DOHH2 (cell line): ENCODE measurements at regions not wholly inside any gene's neighbourhood (a gene's known extent, or its start where the extent isn't known, plus 50 kb on each side); places are given as distances from the start of the nearest gene placed in this dataset.

Experiments
- H3F3A ChIP-seq: fragments of 200-600 bp; sonication (generic), shearing (Covaris generic); 2 replicates; pipeline ENCODE4 v1.6.0; 2016; ENCODE audit warnings: antibody characterized with exemption, mild to moderate bottlenecking; ENCODE audit not compliant: control insufficient read depth, insufficient read depth
- H3K27ac ChIP-seq: fragments of 200-600 bp; sonication (generic); 2 replicates; pipeline ENCODE4 v1.5.1; 2014; ENCODE audit warnings: low read depth, mild to moderate bottlenecking, low read length, moderate library complexity
- H3K27me3 ChIP-seq: fragments of 200-600 bp; sonication (generic); 2 replicates; pipeline ENCODE4 v1.6.1; 2014; ENCODE audit warnings: mild to moderate bottlenecking, low read length, mixed read lengths; ENCODE audit not compliant: control insufficient read depth
- H3K36me3 ChIP-seq: fragments of 200-600 bp; sonication (generic); 2 replicates; pipeline ENCODE4 v1.6.1; 2014; ENCODE audit warnings: mild to moderate bottlenecking, low read length, moderate library complexity, mixed read lengths; ENCODE audit not compliant: control insufficient read depth
- H3K4me1 ChIP-seq: fragments of 200-600 bp; sonication (generic); 2 replicates; pipeline ENCODE4 v1.6.1; 2014; ENCODE audit warnings: mild to moderate bottlenecking, low read length, mixed read lengths; ENCODE audit not compliant: control insufficient read depth
- H3K4me2 ChIP-seq: fragments of 200-600 bp; sonication (generic); 2 replicates; pipeline ENCODE4 v1.6.0; 2014; ENCODE audit warnings: mild to moderate bottlenecking, low read length, moderate library complexity
- H3K4me3 ChIP-seq: fragments of 200-600 bp; sonication (generic); 2 replicates; pipeline ENCODE4 v1.5.1; 2014; ENCODE audit warnings: mild to moderate bottlenecking, low read length, mixed read lengths
- H3K79me2 ChIP-seq: fragments of 200-600 bp; sonication (generic); 2 replicates; pipeline ENCODE4 v1.6.1; 2014; ENCODE audit warnings: mild to moderate bottlenecking, low read length, mixed read lengths; ENCODE audit not compliant: control insufficient read depth
- H3K9me2 ChIP-seq: fragments of 200-600 bp; sonication (generic); replicated peaks from 2 replicates; pipeline ENCODE4 v1.6.1; 2014; ENCODE audit warnings: mild to moderate bottlenecking, low read length, mixed read lengths; ENCODE audit not compliant: control insufficient read depth
- H3K9me3 ChIP-seq: fragments of 200-600 bp; sonication (generic); 2 replicates; pipeline ENCODE4 v1.6.1; 2014; ENCODE audit warnings: antibody characterized with exemption, low read length, mixed read lengths; ENCODE audit not compliant: control insufficient read depth, insufficient read depth
- H4K20me1 ChIP-seq: fragments of 200-600 bp; sonication (generic); 2 replicates; pipeline ENCODE4 v1.6.0; 2014; ENCODE audit warnings: low read depth, mild to moderate bottlenecking, antibody characterized with exemption, low read length, moderate library complexity; ENCODE audit not compliant: control insufficient read depth, insufficient read depth
- EZH2phosphoT487 ChIP-seq: fragments of 200-600 bp; sonication (generic); IDR thresholded peaks from 2 replicates; pipeline ENCODE4 v1.6.1; 2017; ENCODE audit warnings: borderline replicate concordance, mild to moderate bottlenecking, antibody characterized with exemption, low read length, moderate library complexity, mixed read lengths
- TF ChIP-seq, protein P1 (sequence below): fragments of 200-600 bp; sonication (generic); IDR thresholded peaks from one replicate; pipeline ENCODE4 v1.5.1; 2014; ENCODE audit warnings: antibody characterized with exemption, mild to moderate bottlenecking, low read depth, low read length; ENCODE audit not compliant: poor library complexity, severe bottlenecking

GRCh38 chr5:34591723-34592122 lies 64.4 kb upstream of the RAI14 start:
- Histone ChIP-seq H3F3A (no peaks in the 10 kb centered on the region), H4K20me1 (no peaks in the 10 kb centered on the region), H3K4me1 (no peaks in the 10 kb centered on the region), H3K27me3 (no peaks in the 10 kb centered on the region), H3K27ac (no peak overlapping the region), H3K4me2 (no peak overlapping the region), H3K9me3 (no peaks in the 10 kb centered on the region), H3K36me3 (no peaks in the 10 kb centered on the region), H3K9me2 (no peaks in the 10 kb centered on the region), H3K79me2 (no peaks in the 10 kb centered on the region), H3K4me3 (no peak overlapping the region)
- TF ChIP-seq, protein P1, sequence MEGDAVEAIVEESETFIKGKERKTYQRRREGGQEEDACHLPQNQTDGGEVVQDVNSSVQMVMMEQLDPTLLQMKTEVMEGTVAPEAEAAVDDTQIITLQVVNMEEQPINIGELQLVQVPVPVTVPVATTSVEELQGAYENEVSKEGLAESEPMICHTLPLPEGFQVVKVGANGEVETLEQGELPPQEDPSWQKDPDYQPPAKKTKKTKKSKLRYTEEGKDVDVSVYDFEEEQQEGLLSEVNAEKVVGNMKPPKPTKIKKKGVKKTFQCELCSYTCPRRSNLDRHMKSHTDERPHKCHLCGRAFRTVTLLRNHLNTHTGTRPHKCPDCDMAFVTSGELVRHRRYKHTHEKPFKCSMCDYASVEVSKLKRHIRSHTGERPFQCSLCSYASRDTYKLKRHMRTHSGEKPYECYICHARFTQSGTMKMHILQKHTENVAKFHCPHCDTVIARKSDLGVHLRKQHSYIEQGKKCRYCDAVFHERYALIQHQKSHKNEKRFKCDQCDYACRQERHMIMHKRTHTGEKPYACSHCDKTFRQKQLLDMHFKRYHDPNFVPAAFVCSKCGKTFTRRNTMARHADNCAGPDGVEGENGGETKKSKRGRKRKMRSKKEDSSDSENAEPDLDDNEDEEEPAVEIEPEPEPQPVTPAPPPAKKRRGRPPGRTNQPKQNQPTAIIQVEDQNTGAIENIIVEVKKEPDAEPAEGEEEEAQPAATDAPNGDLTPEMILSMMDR = no peak
- TF ChIP-seq EZH2phosphoT487 = no peak

- Histone ChIP-seq H3F3A (no peaks in the 10 kb centered on the region), H3K9me3 (no peaks in the 10 kb centered on the region), H3K4me1 (no peaks in the 10 kb centered on the region), H3K27me3 (no peaks in the 10 kb centered on the region), H3K36me3 (no peaks in the 10 kb centered on the region), H3K79me2 (no peaks in the 10 kb centered on the region), H3K4me3 (no peak overlapping the region), H3K9me2 (no peaks in the 10 kb centered on the region), H3K27ac (no peak overlapping the region), H4K20me1 (no peaks in the 10 kb centered on the region), H3K4me2 (no peak overlapping the region)
- TF ChIP-seq EZH2phosphoT487 = no peak
- TF ChIP-seq, protein P1 = no peak
Observed at GRCh38 chr5:34597034-34598027, 58.8 kb upstream of the RAI14 start.

DNA sequence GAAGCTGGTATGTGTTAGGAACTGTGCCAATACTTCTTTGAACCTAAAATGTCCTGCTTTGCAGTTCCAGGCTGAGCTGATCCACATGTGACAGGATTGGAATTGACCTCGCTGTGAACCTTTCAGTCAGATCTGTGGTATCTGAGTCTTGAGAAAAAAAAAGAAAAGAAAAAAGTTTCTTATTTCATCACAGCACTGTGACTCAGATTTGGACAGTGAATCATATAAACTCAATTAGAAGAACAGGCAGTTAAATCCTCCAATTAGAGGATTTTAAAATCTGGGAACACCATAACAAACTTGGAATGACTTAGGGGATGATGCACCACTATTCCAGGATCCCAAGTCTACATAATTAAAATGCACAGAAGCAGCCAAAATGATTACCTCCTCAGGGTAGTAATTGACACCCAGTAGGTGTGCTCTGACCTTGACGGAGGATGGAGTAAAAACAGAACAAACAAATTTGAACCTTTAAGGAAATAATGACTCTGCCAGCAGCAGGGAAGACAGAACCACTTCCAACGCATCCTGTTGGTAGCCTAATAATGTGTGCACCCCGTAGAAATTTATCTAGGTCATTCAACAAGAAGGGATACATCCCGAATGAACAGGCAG lies 57.8 kb upstream of the RAI14 start:
- Histone ChIP-seq H3K4me3 (no peak overlapping the region), H3K4me2 (no peak overlapping the region), H3K27me3 (no peaks in the 10 kb centered on the region), H3K36me3 (no peaks in the 10 kb centered on the region), H3K9me3 (no peaks in the 10 kb centered on the region), H3K27ac (no peak overlapping the region), H3K9me2 (no peaks in the 10 kb centered on the region), H3F3A (no peaks in the 10 kb centered on the region), H3K79me2 (no peaks in the 10 kb centered on the region), H3K4me1 (no peaks in the 10 kb centered on the region), H4K20me1 (no peaks in the 10 kb centered on the region)
- TF ChIP-seq EZH2phosphoT487 = no peak
- TF ChIP-seq, protein P1 = no peak
